SK-N-SH (cell line): ENCODE measurements at regions not wholly inside any gene's neighbourhood (a gene's known extent, or its start where the extent isn't known, plus 50 kb on each side); places are given as distances from the start of the nearest gene placed in this dataset.

Experiments used
- TCF12 ChIP-seq: IDR thresholded peaks from 2 replicates; pipeline ENCODE4 v1.4.0; 2012
- TF ChIP-seq, protein P1 (sequence below): fragments of 200-600 bp; sonication (generic); IDR thresholded peaks from 2 replicates; pipeline ENCODE4 v1.6.1; 2017; ENCODE audit warnings: antibody characterized with exemption, mild to moderate bottlenecking, moderate library complexity

GRCh38 chr3:34359064-34359463 lies 560.6 kb downstream of the PDCD6IP start:
- TF ChIP-seq, protein P1, sequence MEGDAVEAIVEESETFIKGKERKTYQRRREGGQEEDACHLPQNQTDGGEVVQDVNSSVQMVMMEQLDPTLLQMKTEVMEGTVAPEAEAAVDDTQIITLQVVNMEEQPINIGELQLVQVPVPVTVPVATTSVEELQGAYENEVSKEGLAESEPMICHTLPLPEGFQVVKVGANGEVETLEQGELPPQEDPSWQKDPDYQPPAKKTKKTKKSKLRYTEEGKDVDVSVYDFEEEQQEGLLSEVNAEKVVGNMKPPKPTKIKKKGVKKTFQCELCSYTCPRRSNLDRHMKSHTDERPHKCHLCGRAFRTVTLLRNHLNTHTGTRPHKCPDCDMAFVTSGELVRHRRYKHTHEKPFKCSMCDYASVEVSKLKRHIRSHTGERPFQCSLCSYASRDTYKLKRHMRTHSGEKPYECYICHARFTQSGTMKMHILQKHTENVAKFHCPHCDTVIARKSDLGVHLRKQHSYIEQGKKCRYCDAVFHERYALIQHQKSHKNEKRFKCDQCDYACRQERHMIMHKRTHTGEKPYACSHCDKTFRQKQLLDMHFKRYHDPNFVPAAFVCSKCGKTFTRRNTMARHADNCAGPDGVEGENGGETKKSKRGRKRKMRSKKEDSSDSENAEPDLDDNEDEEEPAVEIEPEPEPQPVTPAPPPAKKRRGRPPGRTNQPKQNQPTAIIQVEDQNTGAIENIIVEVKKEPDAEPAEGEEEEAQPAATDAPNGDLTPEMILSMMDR: no peak
- TF ChIP-seq TCF12: no peak
